Adrenal gland (tissue), 5 donors: ENCODE measurements at regions not wholly inside any gene's neighbourhood (a gene's known extent, or its start where the extent isn't known, plus 50 kb on each side); places are given as distances from the start of the nearest gene placed in this dataset.

Experiments
- POLR2A ChIP-seq, 2 donors: fragments of 450-650 bp; IDR thresholded peaks; one replicate each; pipeline ENCODE4 v1.6.1; 2017; ENCODE audit warnings: antibody characterized with exemption in 2 of 2, mild to moderate bottlenecking in 2 of 2, moderate library complexity in 1 of 2
- TF ChIP-seq, protein P1 (sequence below), 6 experiments: fragments of 450-650 bp in 4 of 6; fragments of 200-600 bp in 2 of 6; sonication (generic) in 1 of 6; IDR thresholded peaks; 1 replicate in 5 of 6; 2 replicates in 1 of 6; pipeline versions ENCODE4 v1.5.1 to v1.8.0; 2016 to 2021; ENCODE audit warnings: antibody characterized with exemption in 6 of 6, mild to moderate bottlenecking in 2 of 6, moderate library complexity in 1 of 6
- donor health status: DM: no; HTN: no; CAD: no.

DNA sequence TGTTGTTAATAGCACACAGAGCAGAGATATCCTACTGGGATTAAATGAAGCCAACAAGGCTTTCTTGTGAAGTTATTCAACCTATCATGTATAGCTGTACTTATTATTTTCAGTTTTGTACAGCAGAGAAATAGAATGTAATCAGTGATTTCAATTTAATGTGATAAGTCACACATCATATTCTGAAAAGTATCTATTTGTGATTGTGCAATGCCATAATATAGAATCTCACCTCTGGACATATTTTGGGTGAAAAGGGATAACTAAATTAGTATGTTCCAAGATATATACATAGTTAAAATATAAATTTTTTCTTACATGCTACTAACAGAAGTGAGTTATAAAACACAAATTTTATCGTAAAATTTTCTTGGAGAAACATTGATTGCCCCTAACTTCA, 544.3 kb upstream of the KIF2B start:
- TF ChIP-seq, protein P1, sequence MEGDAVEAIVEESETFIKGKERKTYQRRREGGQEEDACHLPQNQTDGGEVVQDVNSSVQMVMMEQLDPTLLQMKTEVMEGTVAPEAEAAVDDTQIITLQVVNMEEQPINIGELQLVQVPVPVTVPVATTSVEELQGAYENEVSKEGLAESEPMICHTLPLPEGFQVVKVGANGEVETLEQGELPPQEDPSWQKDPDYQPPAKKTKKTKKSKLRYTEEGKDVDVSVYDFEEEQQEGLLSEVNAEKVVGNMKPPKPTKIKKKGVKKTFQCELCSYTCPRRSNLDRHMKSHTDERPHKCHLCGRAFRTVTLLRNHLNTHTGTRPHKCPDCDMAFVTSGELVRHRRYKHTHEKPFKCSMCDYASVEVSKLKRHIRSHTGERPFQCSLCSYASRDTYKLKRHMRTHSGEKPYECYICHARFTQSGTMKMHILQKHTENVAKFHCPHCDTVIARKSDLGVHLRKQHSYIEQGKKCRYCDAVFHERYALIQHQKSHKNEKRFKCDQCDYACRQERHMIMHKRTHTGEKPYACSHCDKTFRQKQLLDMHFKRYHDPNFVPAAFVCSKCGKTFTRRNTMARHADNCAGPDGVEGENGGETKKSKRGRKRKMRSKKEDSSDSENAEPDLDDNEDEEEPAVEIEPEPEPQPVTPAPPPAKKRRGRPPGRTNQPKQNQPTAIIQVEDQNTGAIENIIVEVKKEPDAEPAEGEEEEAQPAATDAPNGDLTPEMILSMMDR (IDR thresholded peaks at IDR 0.05): no peak
- no peak for TF ChIP-seq POLR2A (IDR thresholded peaks at IDR 0.05)
